DND-41 (cell line): ENCODE measurements at regions not wholly inside any gene's neighbourhood (a gene's known extent, or its start where the extent isn't known, plus 50 kb on each side); places are given as distances from the start of the nearest gene placed in this dataset.

ENCODE experiments used
- CTCF ChIP-seq: IDR thresholded peaks from 2 replicates; pipeline ENCODE4 v1.5.1; 2012; ENCODE audit warnings: borderline replicate concordance, low read length, moderate library complexity, mild to moderate bottlenecking; ENCODE audit not compliant: poor library complexity, severe bottlenecking; ENCODE audit errors: extremely low read depth
- EZH2 ChIP-seq: IDR thresholded peaks from 3 replicates; pipeline ENCODE4 v1.6.1; 2012; ENCODE audit warnings: borderline replicate concordance, low read depth, mild to moderate bottlenecking, moderate library complexity, low read length, inconsistent platforms; ENCODE audit not compliant: severe bottlenecking

DNA sequence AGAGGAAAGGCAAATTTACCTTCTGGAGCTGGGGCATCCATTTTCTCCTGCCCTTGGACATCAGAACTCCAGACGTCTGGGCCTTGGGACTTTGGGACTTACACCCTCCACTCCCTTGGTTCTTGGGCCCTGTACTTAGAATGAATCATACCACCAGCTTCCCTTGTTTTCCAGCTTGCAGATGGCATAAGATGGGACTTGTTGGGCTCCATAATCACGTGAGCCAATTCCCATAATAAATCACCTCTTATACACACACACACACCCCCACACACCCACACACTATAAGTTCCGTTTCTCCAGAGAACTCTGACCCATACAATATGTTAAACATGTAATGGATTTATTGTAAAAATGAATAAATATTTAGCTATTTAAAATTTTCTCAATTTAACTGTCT, 185.7 kb downstream of the GIPC2 start:
- no peak for TF ChIP-seq CTCF
- TF ChIP-seq EZH2, result no peak
